HCT116 (cell line): ENCODE measurements at regions not wholly inside any gene's neighbourhood (a gene's known extent, or its start where the extent isn't known, plus 50 kb on each side); places are given as distances from the start of the nearest gene placed in this dataset.

Experiments used
- CEBPB ChIP-seq: IDR thresholded peaks from 2 replicates; pipeline ENCODE4 v1.6.1; 2012; ENCODE audit warnings: low read depth
- ELF1 ChIP-seq: IDR thresholded peaks from 2 replicates; pipeline ENCODE4 v1.6.1; 2012; ENCODE audit warnings: low read depth, borderline replicate concordance
- EZH2phosphoT487 ChIP-seq: fragments of 200-600 bp; IDR thresholded peaks from 2 replicates; pipeline ENCODE4 v1.6.1; 2018; ENCODE audit warnings: antibody characterized with exemption, borderline replicate concordance
- FOSL1 ChIP-seq: IDR thresholded peaks from 2 replicates; pipeline ENCODE4 v1.6.1; 2012; ENCODE audit warnings: low read depth
- POLR2A ChIP-seq: IDR thresholded peaks from 2 replicates; pipeline ENCODE4 v1.7.0; 2011; ENCODE audit warnings: borderline replicate concordance; ENCODE audit not compliant: insufficient read depth, insufficient read length; ENCODE audit errors: extremely low read depth
- POLR2AphosphoS5 ChIP-seq: IDR thresholded peaks from 2 replicates; pipeline ENCODE4 v1.6.1; 2011; ENCODE audit warnings: mild to moderate bottlenecking, low read depth, low read length, moderate library complexity
- YY1 ChIP-seq: IDR thresholded peaks from 2 replicates; pipeline ENCODE4 v1.6.1; 2011; ENCODE audit warnings: low read length, low read depth, moderate library complexity, mild to moderate bottlenecking; ENCODE audit not compliant: insufficient replicate concordance; ENCODE audit errors: extremely low read depth
- ZFX ChIP-seq: fragments of 450-650 bp; IDR thresholded peaks from 2 replicates; pipeline ENCODE4 v1.6.1; 2017
- TF ChIP-seq, protein P1 (sequence below): IDR thresholded peaks from 2 replicates; pipeline ENCODE4 v1.6.1; 2012; ENCODE audit warnings: low read depth
- TF ChIP-seq, protein P2 (sequence below), 3 experiments: fragments of 200-600 bp in 1 of 3; sonication (generic) in 1 of 3; IDR thresholded peaks in 2 of 3; conservative IDR thresholded peaks in 1 of 3; 2 replicates each; pipeline ENCODE4 v1.5.1; 2012 to 2017; ENCODE audit warnings: low read depth in 2 of 3, low read length in 2 of 3, antibody characterized with exemption in 1 of 3, borderline replicate concordance in 1 of 3, control low read depth in 1 of 3, mild to moderate bottlenecking in 1 of 3, mixed read lengths in 1 of 3, mixed run types in 1 of 3, moderate library complexity in 1 of 3; ENCODE audit not compliant: insufficient read depth in 1 of 3

DNA sequence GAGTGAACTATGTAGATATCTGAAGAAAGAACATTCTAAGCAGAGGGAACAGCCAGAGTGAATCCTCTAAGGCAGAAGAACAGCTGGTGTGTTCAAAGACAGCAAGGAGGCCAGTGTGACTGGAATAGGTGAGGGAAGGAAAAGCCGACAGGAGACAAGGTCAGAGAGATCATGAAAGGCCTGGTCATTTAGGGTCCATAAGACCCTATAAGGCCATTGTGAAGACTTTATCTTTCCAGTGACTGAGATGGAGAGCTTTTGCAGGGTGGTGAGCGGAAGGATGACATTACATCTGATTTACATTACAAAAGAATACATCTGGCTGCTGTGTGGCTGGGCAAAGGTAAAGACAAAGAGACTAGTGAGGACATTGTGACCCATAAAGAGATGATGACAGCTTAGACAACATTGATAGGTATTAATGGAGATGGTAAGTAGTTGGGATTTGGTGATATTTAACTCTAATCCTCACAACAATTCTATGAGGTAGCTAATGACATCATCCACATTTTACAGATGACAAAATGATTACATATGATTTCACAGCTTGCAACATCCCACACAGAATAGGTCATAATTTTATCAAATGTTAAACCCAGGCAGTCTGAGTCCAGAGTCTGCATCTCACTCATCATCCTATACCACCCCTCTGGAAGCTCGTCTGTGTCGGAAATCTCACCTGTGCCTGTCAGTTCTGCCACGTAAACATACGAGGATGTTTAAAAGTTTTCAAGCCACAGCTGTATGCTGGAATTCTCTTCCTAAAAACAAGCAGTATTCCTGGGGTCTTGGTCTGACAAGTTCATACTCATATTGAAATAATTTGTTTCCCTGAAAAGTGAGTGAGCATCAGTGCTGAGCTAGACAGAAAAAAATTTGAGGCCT is 70.2 kb upstream of the PIK3R4 start (continued):
- TF ChIP-seq, protein P1, sequence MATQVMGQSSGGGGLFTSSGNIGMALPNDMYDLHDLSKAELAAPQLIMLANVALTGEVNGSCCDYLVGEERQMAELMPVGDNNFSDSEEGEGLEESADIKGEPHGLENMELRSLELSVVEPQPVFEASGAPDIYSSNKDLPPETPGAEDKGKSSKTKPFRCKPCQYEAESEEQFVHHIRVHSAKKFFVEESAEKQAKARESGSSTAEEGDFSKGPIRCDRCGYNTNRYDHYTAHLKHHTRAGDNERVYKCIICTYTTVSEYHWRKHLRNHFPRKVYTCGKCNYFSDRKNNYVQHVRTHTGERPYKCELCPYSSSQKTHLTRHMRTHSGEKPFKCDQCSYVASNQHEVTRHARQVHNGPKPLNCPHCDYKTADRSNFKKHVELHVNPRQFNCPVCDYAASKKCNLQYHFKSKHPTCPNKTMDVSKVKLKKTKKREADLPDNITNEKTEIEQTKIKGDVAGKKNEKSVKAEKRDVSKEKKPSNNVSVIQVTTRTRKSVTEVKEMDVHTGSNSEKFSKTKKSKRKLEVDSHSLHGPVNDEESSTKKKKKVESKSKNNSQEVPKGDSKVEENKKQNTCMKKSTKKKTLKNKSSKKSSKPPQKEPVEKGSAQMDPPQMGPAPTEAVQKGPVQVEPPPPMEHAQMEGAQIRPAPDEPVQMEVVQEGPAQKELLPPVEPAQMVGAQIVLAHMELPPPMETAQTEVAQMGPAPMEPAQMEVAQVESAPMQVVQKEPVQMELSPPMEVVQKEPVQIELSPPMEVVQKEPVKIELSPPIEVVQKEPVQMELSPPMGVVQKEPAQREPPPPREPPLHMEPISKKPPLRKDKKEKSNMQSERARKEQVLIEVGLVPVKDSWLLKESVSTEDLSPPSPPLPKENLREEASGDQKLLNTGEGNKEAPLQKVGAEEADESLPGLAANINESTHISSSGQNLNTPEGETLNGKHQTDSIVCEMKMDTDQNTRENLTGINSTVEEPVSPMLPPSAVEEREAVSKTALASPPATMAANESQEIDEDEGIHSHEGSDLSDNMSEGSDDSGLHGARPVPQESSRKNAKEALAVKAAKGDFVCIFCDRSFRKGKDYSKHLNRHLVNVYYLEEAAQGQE: no peak
- TF ChIP-seq ELF1 (no peak), CEBPB (no peak), POLR2AphosphoS5 (no peak), FOSL1 (no peak), YY1 (no peak), POLR2A (no peak), ZFX (no peak), EZH2phosphoT487 (no peak)
- TF ChIP-seq, protein P2, sequence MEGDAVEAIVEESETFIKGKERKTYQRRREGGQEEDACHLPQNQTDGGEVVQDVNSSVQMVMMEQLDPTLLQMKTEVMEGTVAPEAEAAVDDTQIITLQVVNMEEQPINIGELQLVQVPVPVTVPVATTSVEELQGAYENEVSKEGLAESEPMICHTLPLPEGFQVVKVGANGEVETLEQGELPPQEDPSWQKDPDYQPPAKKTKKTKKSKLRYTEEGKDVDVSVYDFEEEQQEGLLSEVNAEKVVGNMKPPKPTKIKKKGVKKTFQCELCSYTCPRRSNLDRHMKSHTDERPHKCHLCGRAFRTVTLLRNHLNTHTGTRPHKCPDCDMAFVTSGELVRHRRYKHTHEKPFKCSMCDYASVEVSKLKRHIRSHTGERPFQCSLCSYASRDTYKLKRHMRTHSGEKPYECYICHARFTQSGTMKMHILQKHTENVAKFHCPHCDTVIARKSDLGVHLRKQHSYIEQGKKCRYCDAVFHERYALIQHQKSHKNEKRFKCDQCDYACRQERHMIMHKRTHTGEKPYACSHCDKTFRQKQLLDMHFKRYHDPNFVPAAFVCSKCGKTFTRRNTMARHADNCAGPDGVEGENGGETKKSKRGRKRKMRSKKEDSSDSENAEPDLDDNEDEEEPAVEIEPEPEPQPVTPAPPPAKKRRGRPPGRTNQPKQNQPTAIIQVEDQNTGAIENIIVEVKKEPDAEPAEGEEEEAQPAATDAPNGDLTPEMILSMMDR (IDR thresholded peaks at IDR 0.05 in 2 of 3, conservative IDR thresholded peaks at IDR 0.05 in 1 of 3; ENCODE audit: borderline replicate concordance in 1 of 3, insufficient read depth in 1 of 3, low read depth in 2 of 3, low read length in 2 of 3): no peak
